Calu3 (cell line): ENCODE measurements at regions not wholly inside any gene's neighbourhood (a gene's known extent, or its start where the extent isn't known, plus 50 kb on each side); places are given as distances from the start of the nearest gene placed in this dataset.

ENCODE experiments used
- BruUV-seq: library from RNA; stranded (reverse); fragments of 400-500 nt; replicated peaks from 2 replicates; lab custom pipeline; 2021; lab: Mats Ljungman, UMichigan
- CTCF ChIA-PET: fragments of 300-600 bp; sonication (Branson Sonifier 250); formaldehyde crosslinking; loops from one replicate; lab custom pipeline; 2022; ENCODE audit warnings: antibody characterized with exemption; lab: Charles Lee
- DNase-seq: peaks from one replicate; pipeline ENCODE4 v3.0.0; 2022
- H3K27ac Mint-ChIP-seq: one replicate; pipeline ENCODE4 v1.8.0; 2022; ENCODE audit warnings: mixed read lengths; ENCODE audit not compliant: unreplicated experiment
- H3K27me3 Mint-ChIP-seq: one replicate; pipeline ENCODE4 v1.8.0; 2022; ENCODE audit warnings: mixed read lengths; ENCODE audit not compliant: unreplicated experiment
- H3K36me3 Mint-ChIP-seq: one replicate; pipeline ENCODE4 v1.8.0; 2022; ENCODE audit warnings: mild to moderate bottlenecking, moderate library complexity, mixed read lengths; ENCODE audit not compliant: insufficient read depth, unreplicated experiment
- H3K4me1 Mint-ChIP-seq: one replicate; pipeline ENCODE4 v1.8.0; 2022; ENCODE audit warnings: mild to moderate bottlenecking, low read depth, mixed read lengths; ENCODE audit not compliant: unreplicated experiment
- H3K4me3 Mint-ChIP-seq: one replicate; pipeline ENCODE4 v1.8.0; 2022; ENCODE audit warnings: mild to moderate bottlenecking, low read depth, moderate library complexity, mixed read lengths; ENCODE audit not compliant: unreplicated experiment
- H3K9me3 Mint-ChIP-seq: one replicate; pipeline ENCODE4 v1.8.0; 2022; ENCODE audit warnings: low read depth, mixed read lengths; ENCODE audit not compliant: unreplicated experiment
- intact Hi-C: fragments of 100-400 bp; cut with micrococcal nuclease; formaldehyde crosslinking; loops from one replicate; pipeline ENCODE4 v1.10.0; 2022; ENCODE audit not compliant: unreplicated experiment
- TF ChIP-seq, protein P1 (sequence below): fragments of 200-600 bp; IDR thresholded peaks from one replicate; pipeline ENCODE4 v1.8.0; 2022; ENCODE audit warnings: antibody characterized with exemption; ENCODE audit not compliant: unreplicated experiment

DNA sequence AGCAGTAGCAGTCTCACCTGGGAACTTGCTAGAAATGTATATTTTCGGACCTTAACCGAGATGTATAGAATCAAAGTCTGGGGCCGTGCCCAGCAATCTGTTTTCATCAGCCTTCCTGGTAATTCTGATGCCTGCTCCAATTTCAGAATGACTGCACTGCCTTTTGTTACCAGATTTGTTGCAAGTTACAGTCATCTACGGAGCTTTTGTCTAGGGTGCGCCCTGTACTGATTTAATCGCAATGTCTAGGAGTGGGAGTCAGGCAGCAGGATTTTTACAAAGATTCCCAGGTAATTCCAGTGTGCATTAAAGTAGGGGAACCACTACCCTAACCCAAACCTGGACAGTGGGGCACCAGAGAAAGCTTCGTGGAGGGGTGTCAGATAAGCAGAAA, 178.0 kb downstream of the HAUS1 start:
- no peak overlapping the region for H3K4me3 Mint-ChIP-seq
- intact Hi-C loops: no loop called here
- no peaks in the 10 kb centered on the region for H3K9me3 Mint-ChIP-seq
- peaks cover 4% of the 10 kb centered on the region for H3K36me3 Mint-ChIP-seq
- no peaks in the 10 kb centered on the region for H3K27me3 Mint-ChIP-seq
- CTCF ChIA-PET: interaction anchor here (0.9 to 2.2 kb wide), 5 partner anchors 39 to 376 kb away, joined by 3 to 42 read pairs (median 8); partner anchors contain the start of gene LOXHD1
- DNase-seq: no peak
- TF ChIP-seq, protein P1, sequence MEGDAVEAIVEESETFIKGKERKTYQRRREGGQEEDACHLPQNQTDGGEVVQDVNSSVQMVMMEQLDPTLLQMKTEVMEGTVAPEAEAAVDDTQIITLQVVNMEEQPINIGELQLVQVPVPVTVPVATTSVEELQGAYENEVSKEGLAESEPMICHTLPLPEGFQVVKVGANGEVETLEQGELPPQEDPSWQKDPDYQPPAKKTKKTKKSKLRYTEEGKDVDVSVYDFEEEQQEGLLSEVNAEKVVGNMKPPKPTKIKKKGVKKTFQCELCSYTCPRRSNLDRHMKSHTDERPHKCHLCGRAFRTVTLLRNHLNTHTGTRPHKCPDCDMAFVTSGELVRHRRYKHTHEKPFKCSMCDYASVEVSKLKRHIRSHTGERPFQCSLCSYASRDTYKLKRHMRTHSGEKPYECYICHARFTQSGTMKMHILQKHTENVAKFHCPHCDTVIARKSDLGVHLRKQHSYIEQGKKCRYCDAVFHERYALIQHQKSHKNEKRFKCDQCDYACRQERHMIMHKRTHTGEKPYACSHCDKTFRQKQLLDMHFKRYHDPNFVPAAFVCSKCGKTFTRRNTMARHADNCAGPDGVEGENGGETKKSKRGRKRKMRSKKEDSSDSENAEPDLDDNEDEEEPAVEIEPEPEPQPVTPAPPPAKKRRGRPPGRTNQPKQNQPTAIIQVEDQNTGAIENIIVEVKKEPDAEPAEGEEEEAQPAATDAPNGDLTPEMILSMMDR: no peak
- H3K27ac Mint-ChIP-seq: no peak overlapping the region
- H3K4me1 Mint-ChIP-seq: peaks cover 17% of the 10 kb centered on the region
- no TSS peak for BruUV-seq

DNA sequence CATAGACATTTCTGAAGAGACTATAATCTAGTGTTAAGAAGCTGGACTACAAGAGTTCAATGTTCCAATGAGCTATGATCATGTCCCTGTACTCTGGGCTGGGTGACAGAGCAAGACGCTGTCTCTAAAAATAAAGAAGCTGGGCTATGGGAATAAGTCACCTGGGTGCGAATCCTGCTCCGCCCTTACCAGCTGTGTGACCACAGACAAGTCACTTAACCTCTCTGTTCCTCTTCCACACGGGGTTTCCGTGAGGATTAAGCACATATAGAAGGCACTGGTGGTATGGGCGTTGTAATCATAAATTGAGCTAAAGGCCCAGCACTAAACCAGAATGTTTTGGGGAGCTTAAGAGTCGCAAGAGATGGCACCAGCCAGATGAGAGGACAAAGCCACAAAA, 178.5 kb downstream of the HAUS1 start:
- Mint-ChIP-seq H3K27me3 (no peaks in the 10 kb centered on the region), H3K27ac (no peak overlapping the region), H3K4me1 (peaks cover 17% of the 10 kb centered on the region), H3K9me3 (no peaks in the 10 kb centered on the region), H3K36me3 (peaks cover 4% of the 10 kb centered on the region), H3K4me3 (no peak overlapping the region)
- CTCF ChIA-PET: interaction anchor here (0.6 to 1.2 kb wide), 2 partner anchors 200 to 341 kb away, joined by 3 read pairs; no protein-coding TSS in a partner anchor
- TF ChIP-seq, protein P1: no peak
- BruUV-seq: no TSS peak
- intact Hi-C loops: no loop called here
- DNase-seq: no peak

DNA sequence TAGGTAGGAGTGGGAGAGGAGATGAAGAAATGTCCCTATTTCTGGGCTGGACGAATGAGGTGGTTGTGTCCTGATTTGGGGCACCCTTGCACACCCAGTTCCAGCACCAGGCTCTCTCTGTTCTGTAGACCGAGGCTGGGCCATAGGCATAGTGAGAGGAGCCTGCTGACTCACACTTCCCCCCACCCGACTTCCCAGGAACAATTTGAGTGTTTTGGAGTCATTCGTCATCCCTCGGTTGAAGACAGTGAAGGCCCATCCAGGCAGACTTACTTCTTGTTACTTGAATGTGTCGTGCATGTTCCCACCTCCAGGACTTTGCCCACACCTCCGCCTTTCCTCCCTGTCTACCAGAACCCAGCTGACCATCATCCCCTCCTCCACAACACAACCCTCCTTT, 179.1 kb downstream of the HAUS1 start:
- no TSS peak for BruUV-seq

DNA sequence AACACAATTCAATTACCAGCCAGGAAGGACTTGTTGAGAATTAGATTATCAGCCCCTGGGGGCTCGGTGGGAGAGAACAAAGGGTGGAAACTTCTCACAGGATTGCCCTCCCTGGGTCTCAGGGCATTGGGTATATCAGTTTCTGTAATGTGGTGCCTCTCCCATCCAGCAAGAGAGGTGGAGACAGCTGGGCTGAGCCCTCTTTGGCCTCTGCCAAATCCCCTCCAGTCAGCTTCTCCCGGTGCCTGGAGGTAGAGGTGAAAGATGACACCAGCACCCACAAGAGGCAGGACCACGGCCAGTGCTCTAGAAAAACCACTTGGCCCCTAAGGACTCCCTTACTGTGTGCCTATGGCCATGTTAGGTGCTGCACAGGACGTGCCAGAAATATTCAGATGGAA, 179.7 kb downstream of the HAUS1 start:
- intact Hi-C loops: no loop called here
- Mint-ChIP-seq H3K27me3 (no peaks in the 10 kb centered on the region), H3K4me1 (peaks cover 17% of the 10 kb centered on the region), H3K9me3 (no peaks in the 10 kb centered on the region), H3K27ac (no peak overlapping the region), H3K4me3 (no peak overlapping the region), H3K36me3 (peaks cover 4% of the 10 kb centered on the region)
- TF ChIP-seq, protein P1: no peak
- DNase-seq: no peak
- BruUV-seq: no TSS peak
- CTCF ChIA-PET: interaction anchor here (1.2 kb wide), 1 partner anchor 199 kb away, joined by 3 read pairs; no protein-coding TSS in a partner anchor

More for the DNA sequence above, 179.1 kb downstream of the HAUS1 start:
- H3K4me1 Mint-ChIP-seq: peaks cover 17% of the 10 kb centered on the region
- CTCF ChIA-PET: interaction anchor here (0.6 to 1.2 kb wide), 2 partner anchors 199 to 340 kb away, joined by 3 read pairs; no protein-coding TSS in a partner anchor
- intact Hi-C loops: no loop called here
- DNase-seq: no peak
- H3K9me3 Mint-ChIP-seq: no peaks in the 10 kb centered on the region
- H3K27ac Mint-ChIP-seq: no peak overlapping the region
- no peaks in the 10 kb centered on the region for H3K27me3 Mint-ChIP-seq
- H3K36me3 Mint-ChIP-seq: peaks cover 4% of the 10 kb centered on the region
- TF ChIP-seq, protein P1: no peak
- H3K4me3 Mint-ChIP-seq: no peak overlapping the region
